Fibroblast of lung (primary cell): ENCODE measurements at regions not wholly inside any gene's neighbourhood (a gene's known extent, or its start where the extent isn't known, plus 50 kb on each side); places are given as distances from the start of the nearest gene placed in this dataset.

Source experiments
- CTCF ChIP-seq, 2 donors: IDR thresholded peaks in 1 of 2; conservative IDR thresholded peaks in 1 of 2; 1 replicate in 1 of 2; 2 replicates in 1 of 2; pipeline ENCODE4 v1.5.1; 2011 to 2012; ENCODE audit warnings: low read length in 2 of 2, control low read depth in 1 of 2, inconsistent platforms in 1 of 2, low read depth in 1 of 2, mild to moderate bottlenecking in 1 of 2
- EZH2 ChIP-seq: IDR thresholded peaks from 2 replicates; pipeline ENCODE4 v1.5.1; 2012; ENCODE audit warnings: low read length, control low read depth, mild to moderate bottlenecking; ENCODE audit errors: missing control alignments

DNA sequence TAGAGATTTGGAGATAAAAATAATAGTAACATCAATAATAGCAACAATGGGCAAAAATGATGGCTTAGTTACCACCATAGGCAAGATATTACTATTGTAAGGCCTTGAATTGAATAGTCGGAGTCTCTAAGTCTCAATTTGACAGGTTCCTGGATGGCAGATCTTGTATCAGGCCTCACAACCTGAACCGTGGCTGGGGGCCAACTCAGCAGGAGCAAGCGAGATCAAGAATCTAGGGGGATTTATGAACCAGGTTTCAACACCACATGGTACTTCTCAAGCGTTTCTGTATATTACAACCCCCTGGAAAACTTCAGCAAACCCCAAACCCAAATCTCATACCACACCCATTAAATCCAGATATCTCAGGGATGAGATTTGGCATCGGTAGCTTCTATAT lies 573.8 kb downstream of the LIG4 start:
- TF ChIP-seq CTCF (conservative IDR thresholded peaks at IDR 0.05 in 1 of 2, IDR thresholded peaks at IDR 0.05 in 1 of 2; ENCODE audit: low read depth in 1 of 2, low read length in 2 of 2) (no peak), EZH2 (no peak)
